HG03064 (cell line): ENCODE measurements at regions not wholly inside any gene's neighbourhood (a gene's known extent, or its start where the extent isn't known, plus 50 kb on each side); places are given as distances from the start of the nearest gene placed in this dataset.
"Not testable (repeated sequence)": the region's sequence is repeated elsewhere in the genome, so short reads cannot be mapped to it uniquely, and the experiment has no call there.

Experiments
- ATAC-seq: cut with Tn5 transposase; IDR thresholded peaks from one replicate; pipeline ENCODE4 v1.9.1; 2021; ENCODE audit warnings: low read depth; ENCODE audit not compliant: unreplicated experiment

DNA sequence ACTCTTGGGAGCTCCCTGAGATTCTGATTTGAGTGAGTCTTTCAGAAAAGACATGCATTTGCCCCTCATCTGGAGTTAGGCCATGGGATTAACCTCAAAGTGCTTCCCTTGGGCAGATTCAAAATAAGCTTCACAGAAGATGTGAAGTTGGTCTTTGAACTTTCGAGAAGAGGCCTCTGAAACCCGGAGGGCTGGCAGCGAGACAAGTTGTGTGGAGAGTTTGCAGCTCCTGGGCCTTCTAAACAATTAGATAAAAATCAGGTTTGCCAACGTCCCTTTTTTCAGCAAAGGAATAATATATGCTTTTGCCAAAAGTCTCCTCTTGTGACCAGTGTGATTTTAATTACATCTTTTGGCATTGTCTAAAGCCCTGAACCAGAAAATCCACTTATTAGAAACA, 489.7 kb downstream of the SOX11 start:
- no peak for ATAC-seq

DNA sequence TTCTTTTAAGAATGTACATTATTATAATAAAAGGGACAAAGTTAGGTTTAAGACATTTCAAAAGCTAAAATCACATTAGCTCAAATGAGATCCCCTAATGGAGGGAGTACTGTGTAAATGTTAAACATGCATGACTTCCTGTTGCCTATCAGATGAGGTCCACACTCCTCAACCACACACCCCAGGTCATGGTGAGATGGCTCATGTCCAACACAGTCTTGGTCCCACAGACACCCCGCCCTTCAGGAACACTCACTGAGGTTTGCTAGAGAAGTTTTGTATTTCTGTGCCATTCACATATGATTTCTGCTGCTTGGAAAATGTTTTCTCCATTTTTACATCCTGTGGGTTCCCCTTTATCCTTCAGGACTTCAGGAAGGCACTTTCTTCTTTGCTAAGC, 491.0 kb downstream of the SOX11 start:
- no peak for ATAC-seq

DNA sequence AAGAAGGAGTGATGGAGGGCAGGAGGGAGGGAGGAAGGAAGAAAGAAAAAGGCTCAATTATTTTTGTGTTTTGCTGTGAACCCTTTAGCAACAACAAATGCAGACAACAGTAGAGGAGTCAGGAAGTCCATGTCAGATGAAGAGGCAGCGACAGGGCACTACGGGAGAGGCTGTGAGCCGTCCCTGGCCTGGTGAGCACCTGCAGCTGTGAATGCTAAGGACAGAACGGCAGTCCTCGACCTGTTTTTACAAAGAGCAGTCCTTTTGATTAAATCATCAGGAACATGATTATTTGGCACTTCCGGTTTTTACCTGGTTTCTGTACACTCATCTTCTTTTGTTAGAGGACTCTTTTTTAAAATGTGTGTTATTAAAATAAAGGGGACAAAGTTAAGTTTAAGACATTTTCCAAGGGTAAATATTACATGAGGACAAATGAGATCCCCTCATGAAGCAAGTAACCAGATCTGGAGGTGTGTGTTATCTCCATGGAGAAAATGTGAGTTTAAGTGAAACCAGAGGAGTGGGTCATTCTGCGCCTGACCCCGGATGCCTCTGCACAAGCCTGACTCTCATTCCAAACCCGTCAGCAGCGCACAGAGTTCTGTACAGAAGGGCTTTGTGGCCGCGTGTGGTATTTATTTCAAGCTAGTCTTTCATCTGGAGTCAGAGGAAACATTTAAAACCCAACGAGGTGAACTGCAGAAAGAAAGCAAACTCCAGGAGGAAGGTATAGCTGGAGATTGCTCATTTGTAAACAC, 492.5 kb downstream of the SOX11 start:
- ATAC-seq = no peak

DNA sequence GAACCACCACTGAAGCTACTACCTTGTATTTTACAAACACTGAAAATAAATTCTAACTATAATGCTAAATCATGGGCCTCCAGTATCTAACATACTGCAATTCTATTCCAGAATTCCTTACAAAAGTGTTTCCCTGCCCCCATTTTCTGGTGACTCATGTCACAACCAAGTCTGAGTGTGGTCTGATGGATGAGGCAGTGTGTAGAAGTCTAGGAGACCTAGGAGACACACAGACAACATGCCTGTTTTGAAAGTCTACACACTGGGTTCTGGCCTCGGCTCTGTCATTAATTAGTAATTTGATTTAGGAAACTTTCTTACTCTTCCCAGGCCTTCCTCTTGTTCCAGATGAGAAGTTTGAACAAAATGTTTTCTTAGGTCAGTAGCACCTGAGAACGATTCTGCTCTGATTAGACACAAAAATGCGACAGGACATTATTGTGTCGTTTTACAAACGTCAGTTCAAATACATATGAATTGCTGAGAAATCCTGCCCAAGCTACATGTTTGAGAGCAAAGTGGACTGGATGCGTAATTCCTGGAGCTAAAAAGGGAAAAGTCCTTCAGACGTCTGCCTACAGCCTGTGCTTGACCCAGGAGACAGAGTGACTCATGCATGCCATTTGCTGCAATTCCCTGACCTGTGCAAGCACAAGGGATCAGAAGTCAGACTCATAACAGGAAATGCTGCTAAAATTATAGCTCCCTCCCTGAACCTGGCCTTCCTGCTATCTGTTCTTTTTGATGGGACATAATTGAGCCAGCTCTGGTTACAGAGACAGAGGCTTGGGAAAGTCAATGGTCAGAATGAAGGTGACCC, 494.4 kb downstream of the SOX11 start:
- no peak for ATAC-seq

DNA sequence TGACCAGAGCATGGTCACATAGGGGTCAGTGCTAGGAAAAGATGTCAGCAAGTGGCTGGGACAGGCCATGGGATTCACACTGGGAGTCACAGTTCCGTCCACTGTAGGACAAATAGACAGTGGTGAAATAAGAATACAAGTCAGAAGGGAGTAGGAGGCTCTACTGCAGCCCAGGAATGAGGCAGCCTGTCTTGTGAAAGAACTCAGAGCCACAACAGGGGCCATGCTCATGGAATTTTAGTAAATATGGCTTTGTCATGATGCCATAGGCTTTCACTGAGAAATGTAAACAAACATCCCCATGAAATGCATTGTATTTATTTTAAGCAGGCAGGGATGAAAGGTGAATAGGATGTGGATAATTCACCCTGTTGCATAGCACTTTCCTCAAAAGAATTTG, 504.3 kb downstream of the SOX11 start:
- ATAC-seq = no peak

DNA sequence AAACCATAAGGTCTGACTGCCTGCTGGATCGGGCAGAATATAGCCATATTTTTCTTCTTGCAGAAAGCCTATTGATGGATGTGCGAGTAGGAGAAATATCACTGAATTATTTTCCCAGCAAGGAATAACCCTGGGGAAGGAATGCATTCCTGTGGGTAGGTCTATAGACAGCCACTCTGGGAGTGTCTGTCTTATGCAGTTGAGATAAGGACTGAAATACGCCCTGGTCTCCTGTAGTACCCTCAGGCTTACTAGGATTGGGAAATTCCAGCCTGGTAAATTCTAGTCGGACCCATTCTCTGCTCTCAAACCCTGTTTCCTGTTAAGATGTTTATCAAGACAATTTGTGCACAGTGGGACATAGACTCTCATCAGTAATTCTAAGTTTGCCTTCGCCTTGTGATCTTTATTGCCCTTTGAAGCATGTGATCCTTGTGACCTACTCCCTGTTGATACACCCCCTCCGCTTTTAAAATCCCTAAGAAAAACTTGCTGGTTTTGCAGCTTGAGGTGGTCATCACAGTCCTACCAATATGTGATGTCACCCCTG, 506.3 kb downstream of the SOX11 start:
- not testable (repeated sequence) for ATAC-seq

DNA sequence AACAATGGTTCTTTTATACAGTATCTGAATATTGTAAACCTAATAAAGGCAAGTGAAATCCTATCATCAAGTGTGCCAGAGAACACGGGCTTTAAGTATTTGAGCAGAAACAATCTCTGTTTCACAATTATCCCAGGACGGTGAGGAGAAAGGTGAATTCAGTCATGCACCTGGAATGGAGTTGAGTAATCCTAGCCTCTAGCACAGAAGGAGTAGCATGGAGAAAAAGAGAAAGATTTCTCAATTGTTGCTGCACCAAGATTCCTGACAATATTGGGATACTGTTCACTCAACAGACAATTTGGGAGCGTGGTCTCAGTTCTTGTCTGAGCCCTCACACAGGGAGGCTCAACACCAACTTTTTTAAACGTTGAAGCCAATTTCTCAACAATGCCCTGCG, 510.6 kb downstream of the SOX11 start:
- no peak for ATAC-seq

DNA sequence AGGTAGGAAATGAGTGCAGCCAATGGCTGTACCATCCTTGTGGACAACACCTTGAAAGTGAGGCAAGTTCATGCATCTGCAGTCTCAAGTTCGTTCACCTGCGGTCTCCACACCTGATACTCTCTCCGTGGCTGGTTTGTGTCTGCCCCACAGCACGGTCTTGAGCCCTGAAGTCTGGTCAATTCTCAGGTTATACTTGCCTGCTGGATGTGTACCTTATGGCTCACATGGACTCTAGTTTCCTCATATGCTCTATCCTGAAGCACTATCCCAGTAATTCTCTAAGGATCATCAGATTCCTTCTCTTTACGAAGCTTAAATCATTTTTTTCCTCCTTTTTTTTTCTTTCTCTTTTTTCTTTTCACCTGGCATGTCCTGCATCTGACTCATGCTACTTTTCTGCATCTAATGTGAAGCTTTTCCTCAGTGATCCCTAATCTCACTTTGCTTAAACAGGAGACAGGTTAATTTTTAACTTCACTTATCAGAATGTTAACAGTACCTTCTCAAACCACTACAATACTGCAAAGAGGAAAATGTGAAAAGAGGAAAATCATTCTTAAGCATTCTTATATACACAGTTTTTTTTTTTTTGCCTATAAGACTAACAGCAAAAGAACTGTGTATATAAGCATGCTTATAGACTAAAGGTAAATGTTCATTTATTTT, 511.2 kb downstream of the SOX11 start:
- no peak for ATAC-seq

DNA sequence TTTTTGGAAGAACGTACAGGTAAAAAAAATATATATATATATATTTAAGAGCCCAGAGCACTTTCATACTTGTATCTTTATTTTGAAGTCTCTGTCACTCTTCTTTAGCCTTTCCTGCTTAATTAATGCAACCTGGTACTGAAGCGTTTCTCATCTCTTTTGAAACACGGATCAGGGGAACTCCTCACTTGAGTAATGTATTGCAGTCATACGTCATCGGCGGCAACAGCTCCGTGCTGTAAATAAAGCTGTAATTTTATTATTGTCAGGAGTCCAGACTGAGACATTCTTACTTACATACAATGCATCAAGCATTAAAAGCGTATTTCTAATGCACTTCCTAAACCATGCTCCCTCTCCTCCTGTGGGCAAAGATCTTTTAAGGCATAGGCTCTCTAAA, 514.7 kb downstream of the SOX11 start:
- ATAC-seq = no peak

DNA sequence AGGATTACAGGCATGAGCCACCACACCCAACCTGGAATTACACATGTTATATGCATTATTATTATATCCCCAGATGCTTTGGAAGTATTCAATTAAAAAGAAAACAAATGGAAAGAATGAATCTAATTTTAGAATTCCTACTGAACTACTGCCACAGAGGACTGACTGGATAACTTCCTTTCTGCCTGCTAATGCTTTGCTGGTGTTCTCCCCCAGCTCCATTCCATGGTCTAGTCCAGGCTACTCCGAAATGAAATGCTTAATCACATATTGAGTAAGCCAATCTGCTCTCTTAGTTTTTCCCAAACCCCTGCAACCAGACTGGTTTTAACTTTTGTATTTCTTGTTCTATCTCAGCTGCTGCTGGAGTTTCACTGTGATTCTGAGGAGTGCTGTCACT, 519.1 kb downstream of the SOX11 start:
- no peak for ATAC-seq

DNA sequence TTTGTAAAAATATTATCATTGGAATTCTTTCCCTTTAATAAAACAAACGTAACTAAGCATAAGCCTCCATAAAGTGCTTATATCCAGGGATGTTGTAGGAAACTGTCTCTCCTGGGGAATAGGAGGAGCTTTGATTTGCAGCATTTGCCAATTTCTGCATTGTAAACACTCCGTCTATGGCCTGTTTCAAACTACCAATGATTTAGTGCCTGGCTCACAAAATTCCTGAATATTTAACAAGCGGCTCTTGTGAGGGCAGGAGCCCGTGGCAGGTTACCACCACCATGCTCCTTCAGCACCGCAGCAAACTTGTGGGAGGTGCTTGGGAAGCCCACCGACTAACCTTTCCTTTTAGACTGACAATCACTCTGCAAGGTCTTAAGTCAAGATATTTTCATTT, 520.3 kb downstream of the SOX11 start:
- no peak for ATAC-seq

DNA sequence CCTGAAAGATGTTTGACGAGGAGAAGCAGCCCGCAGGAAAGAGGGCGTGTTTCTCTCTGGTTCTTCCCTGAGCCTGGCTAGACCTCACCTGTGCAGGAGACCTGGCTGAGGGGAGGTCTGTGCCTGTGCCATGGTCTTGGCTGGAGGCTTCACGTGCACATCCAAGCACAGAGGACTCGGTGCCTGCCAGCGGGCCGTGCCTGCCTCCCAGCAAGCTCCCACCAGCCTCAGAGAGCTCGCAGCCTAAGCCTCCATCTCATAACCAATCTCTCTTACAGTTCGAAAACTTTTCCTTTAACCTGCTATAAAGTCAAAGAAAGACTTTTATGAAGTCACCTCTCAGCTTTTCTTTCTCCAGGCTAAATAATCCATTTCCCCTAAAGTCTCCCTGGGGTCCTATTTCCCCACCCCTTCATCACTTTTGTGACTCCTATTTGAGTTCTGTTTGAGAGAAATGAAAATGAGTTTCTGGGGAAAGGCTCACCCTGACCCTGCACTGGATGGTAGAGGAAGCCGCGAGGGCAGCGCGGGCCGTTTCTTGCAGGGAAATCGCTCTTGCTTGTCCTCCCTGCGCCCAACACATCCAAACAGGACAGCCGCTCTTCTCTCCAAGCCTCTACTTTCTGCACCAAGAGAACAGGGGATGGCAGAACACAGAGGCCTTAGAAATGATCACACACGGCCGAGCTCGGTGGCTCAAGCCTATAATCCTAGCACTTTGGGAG, 521.0 kb downstream of the SOX11 start:
- ATAC-seq = no peak

DNA sequence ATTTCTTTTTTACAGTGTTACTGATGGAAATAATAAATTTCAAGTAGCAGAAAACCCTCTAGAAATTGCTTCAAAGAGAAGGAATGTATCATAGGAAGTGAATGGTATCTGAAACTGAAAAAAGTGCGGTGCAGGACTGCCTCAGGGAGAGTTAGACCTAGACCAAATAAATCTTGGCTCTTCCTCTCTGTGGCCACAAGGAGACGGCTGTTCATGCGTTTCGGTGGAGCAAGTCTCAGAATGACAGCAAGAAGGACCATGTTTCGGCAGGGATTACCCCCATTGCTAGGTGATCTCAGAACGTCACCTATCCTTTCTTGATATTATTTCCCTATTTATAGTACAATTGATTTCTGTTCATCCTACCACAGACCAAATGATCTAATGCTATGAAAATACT, 522.3 kb downstream of the SOX11 start:
- ATAC-seq = no peak

DNA sequence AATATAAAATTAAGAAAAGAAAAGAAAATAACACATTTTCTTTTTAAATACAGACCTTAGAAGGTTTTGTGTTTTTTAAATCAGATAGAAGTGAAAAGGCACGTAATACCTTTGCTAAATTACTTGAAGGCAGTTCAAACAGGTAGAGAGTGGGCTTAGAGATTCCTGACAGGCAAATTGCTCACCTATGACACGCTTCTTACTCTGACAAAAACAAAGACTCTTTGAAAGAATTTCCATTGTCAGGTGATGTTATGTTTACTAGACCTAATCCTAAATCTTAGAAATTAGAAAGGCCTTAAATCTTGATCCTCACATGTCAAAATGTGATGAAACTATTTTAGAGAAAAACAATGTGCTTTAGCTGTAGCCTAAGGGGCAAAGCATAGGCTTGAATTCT, 522.9 kb downstream of the SOX11 start:
- ATAC-seq = no peak

DNA sequence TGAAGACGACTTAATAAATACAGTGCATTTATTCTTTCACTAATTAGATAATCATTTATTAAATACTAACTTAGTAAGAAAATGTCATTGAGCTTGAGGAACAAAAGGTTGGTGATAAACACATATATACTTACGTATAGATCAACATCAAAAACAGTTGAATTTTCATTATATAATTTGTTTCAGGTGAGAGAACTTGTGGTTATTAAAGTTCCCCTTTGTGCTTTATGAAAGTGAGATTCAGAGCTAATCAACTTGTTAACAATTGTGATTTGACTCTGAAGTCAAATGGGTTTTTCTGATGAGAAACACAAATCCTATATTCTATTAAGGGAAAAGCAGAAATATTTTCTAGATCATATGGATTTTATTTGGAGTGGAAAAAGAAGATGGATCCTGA, 524.0 kb downstream of the SOX11 start:
- ATAC-seq = no peak

DNA sequence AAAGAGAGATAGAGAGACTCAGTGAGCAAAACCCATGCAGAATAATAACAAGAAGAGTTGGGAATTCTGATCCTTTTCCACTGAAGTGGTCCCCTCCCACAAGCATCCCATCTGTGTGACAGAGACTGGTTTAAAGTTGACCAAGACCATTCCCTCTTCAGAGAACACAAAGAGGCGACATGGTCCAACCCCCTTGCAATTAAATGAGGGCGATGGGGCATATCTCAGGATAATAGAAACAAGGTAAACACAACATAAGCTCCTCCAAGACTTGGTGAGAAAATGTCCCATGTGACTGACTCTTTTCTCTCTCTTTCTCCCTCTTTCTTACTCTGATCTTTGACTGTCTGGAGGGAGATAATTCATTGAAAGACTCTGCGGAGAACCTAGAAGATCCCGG, 526.7 kb downstream of the SOX11 start:
- ATAC-seq = no peak

DNA sequence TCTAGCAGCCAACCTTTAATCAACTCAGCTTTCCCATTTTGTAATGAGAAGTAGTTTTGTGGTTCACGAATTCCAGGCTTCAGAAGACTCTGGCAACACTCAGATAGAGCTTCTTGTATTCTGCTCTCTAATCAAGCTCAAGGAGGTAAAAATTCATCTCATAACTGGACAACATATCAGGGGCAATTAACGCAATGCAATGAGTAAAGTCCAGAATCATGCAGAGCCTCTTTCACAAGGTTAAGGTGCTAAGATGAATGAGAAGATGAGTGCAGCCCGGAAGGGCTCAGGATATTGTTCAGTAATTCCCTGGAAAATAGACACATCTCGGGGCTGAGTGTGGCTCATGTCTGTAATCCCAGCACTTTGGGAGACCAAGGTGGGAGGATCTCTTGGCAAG, 527.7 kb downstream of the SOX11 start:
- ATAC-seq = no peak

DNA sequence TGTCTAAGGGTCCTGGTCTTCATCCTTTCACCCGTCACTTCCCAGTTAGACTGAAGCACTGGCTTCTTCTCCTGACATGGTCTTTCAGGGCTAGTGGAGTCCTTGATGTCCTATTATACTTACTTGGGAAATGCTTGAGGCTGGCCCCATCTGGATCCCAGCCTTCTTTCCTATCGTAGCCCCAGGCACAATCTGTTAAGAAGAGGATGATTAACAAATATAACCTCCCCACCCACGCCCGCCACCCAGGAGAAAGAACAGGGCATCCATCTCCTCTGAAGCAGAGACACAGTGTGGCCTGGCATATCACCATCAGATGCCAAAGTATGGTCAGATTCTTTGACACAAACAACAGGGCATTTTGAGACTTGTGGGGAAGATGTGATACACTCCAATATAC, 530.1 kb downstream of the SOX11 start:
- no peak for ATAC-seq

DNA sequence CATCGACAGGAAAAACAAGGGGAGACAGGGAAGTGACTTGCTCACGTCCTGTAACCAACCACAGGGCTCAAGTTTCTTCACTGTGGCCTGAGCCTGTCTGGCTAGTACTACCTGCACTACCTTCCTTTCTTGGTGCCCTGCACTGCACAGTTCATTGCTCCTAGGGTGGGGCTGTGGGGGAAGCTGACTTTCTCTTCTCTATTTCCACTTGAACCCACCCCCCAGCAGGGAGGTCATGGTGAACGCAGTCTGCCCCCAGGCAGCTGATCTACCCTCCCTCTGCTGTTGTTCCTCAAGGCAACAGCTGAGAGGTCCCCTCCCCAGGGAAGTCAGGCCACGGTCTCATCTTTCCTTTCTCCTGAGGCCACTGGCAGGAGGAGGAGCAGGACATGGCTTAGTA, 532.1 kb downstream of the SOX11 start:
- ATAC-seq = no peak

DNA sequence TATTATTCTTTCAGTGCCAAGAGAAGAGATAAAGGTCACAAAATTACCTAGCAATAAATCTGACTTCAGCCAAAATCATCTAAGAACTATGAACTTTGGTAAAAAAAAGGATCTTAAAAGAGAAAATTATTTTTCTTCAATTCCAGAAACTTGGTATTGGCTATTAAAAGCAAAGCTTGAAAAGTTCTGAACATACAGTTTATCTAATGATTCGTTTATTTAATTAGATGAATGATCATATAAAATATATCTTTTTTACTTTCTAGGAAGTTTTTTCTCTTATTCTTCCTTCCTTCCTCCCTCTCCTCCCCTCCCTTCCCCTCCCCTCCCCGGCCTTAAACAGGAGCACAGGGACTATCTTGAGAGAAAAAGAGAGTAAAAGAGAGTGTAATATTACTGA, 536.1 kb downstream of the SOX11 start:
- no peak for ATAC-seq

DNA sequence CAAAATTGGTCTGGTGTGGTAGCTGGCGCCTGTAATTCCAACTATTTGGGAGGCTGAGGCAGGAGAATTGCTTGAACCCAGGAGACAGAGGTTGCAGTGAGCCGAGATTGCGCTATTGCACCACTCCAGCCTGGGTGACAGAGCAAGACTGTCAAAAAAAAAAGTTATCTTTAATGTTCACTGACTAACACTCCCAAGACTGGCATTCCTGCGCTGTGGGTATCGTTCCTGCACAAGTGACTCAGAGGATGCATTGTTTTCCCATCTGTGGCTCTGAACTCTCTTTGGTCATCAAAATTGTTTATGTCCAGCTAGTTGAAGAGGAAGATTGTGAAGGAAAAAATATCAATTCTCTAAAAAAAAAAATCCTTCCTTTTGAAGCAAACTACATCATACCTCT, 539.0 kb downstream of the SOX11 start:
- ATAC-seq = no peak
